Esophagus squamous epithelium (tissue), 5 donors: ENCODE measurements at regions not wholly inside any gene's neighbourhood (a gene's known extent, or its start where the extent isn't known, plus 50 kb on each side); places are given as distances from the start of the nearest gene placed in this dataset.

ENCODE experiments used
- DNase-seq: peaks from one replicate; lab custom pipeline; 2025; lab: John Stamatoyannopoulos, UW
- H3K27ac ChIP-seq, 4 donors: fragments of 200-600 bp; sonication (generic); one replicate each; pipeline ENCODE4 v1.5.1; 2016 to 2019; ENCODE audit warnings: mild to moderate bottlenecking in 1 of 4
- H3K27me3 ChIP-seq, 4 donors: fragments of 200-600 bp; sonication (generic); 1 replicate in 3 of 4; 2 replicates in 1 of 4; pipeline versions ENCODE4 v1.5.1 to v1.6.0; 2017 to 2021; ENCODE audit warnings: antibody characterized with exemption in 1 of 4
- H3K36me3 ChIP-seq, 3 donors: fragments of 200-600 bp; sonication (generic); one replicate each; pipeline ENCODE4 v1.5.1; 2016 to 2019
- H3K4me1 ChIP-seq, 3 donors: fragments of 200-600 bp; sonication (generic); one replicate each; pipeline ENCODE4 v1.5.1; 2017 to 2019
- H3K4me3 ChIP-seq, 4 donors: fragments of 200-600 bp; sonication (generic); 1 replicate in 3 of 4; 2 replicates in 1 of 4; pipeline ENCODE4 v1.5.1; 2016 to 2019; ENCODE audit warnings: mild to moderate bottlenecking in 2 of 4, moderate library complexity in 1 of 4
- H3K9me3 ChIP-seq, 3 donors: fragments of 200-600 bp; sonication (generic); one replicate each; pipeline ENCODE4 v1.5.1; 2016 to 2019
- CTCF ChIP-seq, 6 experiments: fragments of 450-650 bp in 4 of 6; fragments of 200-600 bp in 2 of 6; sonication (generic) in 2 of 6; IDR thresholded peaks; one replicate each; pipeline ENCODE4 v1.5.1; 2016 to 2019; ENCODE audit warnings: antibody characterized with exemption in 6 of 6, mild to moderate bottlenecking in 4 of 6, moderate library complexity in 4 of 6
- POLR2A ChIP-seq, 4 donors: fragments of 450-650 bp; IDR thresholded peaks; one replicate each; pipeline ENCODE4 v1.6.1; 2017; ENCODE audit warnings: antibody characterized with exemption in 4 of 4, mild to moderate bottlenecking in 4 of 4, moderate library complexity in 3 of 4
- WGBS, 2 donors: methylation state at CpG; one replicate each; pipeline ENCODE4 v1.1.5; 2018; 5-methylcytosine and 5-hydroxymethylcytosine counted together
- intact Hi-C: fragments of 100-400 bp; cut with DNase I; formaldehyde crosslinking; loops from one replicate; pipeline ENCODE4 v1.15.0; 2022
- donor health status: DM: yes; HTN: yes; CAD: no.

- Histone ChIP-seq H3K36me3 (peaks cover 0 to 12% (median 0%) of the 10 kb centered on the region in 3 donors), H3K4me1 (peaks cover 12 to 87% (median 31%) of the 10 kb centered on the region in 3 donors), H3K27me3 (no peaks in the 10 kb centered on the region), H3K4me3 (no peak overlapping the region), H3K27ac (peak overlapping the region in 3 of 4 donors; percentile 8 to 72 (median 34)), H3K9me3 (no peaks in the 10 kb centered on the region)
- no peak for DNase-seq
- 43 to 55% methylated on average over 7 of the region's 7 CpGs for WGBS, 2 donors
- TF ChIP-seq POLR2A (IDR thresholded peaks at IDR 0.05), result no peak
- no peak for TF ChIP-seq CTCF (IDR thresholded peaks at IDR 0.05)
- intact Hi-C loops, result no loop called here
Observed at GRCh38 chr10:29712108-29712507, 77.3 kb upstream of the SVIL start.

- Histone ChIP-seq H3K27ac (peak overlapping the region in 2 of 4 donors; percentile 50 to 63), H3K9me3 (no peaks in the 10 kb centered on the region), H3K4me1 (peaks cover 8 to 69% (median 24%) of the 10 kb centered on the region in 3 donors), H3K27me3 (no peaks in the 10 kb centered on the region), H3K36me3 (peaks cover 0 to 16% (median 0%) of the 10 kb centered on the region in 3 donors), H3K4me3 (no peak overlapping the region)
- DNase-seq, result no peak
- WGBS, 2 donors, result 43 to 46% methylated on average over 8 of the region's 8 CpGs
- intact Hi-C loops, result no loop called here
- TF ChIP-seq CTCF (IDR thresholded peaks at IDR 0.05) (no peak), POLR2A (IDR thresholded peaks at IDR 0.05) (no peak)
Observed at GRCh38 chr10:29710128-29710527, 75.4 kb upstream of the SVIL start.

- TF ChIP-seq CTCF (IDR thresholded peaks at IDR 0.05), result peak in 1 of 6 experiments; percentile 33
- no peak for TF ChIP-seq POLR2A (IDR thresholded peaks at IDR 0.05)
- H3K4me3 ChIP-seq, result no peak overlapping the region
- no peaks in the 10 kb centered on the region for H3K27me3 ChIP-seq
- no peak for DNase-seq
- H3K4me1 ChIP-seq, result peaks cover 8 to 67% (median 20%) of the 10 kb centered on the region in 3 donors
- WGBS, 2 donors, result 5 to 76% methylated on average over 3 to 5 of the region's 13 CpGs
- intact Hi-C loops, result no loop called here
- H3K36me3 ChIP-seq, result peaks cover 0 to 16% (median 0%) of the 10 kb centered on the region in 3 donors
- H3K27ac ChIP-seq, result peak overlapping the region in 2 of 4 donors; percentile 50 to 63
- no peaks in the 10 kb centered on the region for H3K9me3 ChIP-seq
Observed at GRCh38 chr10:29709484-29710002, 74.8 kb upstream of the SVIL start.

GRCh38 chr10:29703271-29703670, 68.5 kb upstream of the SVIL start:
- H3K36me3 ChIP-seq, result peaks cover 0 to 11% (median 0%) of the 10 kb centered on the region in 3 donors
- WGBS, 2 donors, result 51 to 55% methylated on average over 4 to 5 of the region's 9 CpGs
- no peak overlapping the region for H3K4me3 ChIP-seq
- H3K4me1 ChIP-seq, result peaks cover 13 to 46% (median 16%) of the 10 kb centered on the region in 3 donors
- H3K27ac ChIP-seq, result peak overlapping the region in 3 of 4 donors; percentile 32 to 61 (median 57)
- DNase-seq, result no peak
- TF ChIP-seq POLR2A (IDR thresholded peaks at IDR 0.05), result no peak
- TF ChIP-seq CTCF (IDR thresholded peaks at IDR 0.05), result no peak
- intact Hi-C loops, result no loop called here
- H3K27me3 ChIP-seq, result no peaks in the 10 kb centered on the region
- H3K9me3 ChIP-seq, result no peaks in the 10 kb centered on the region

- TF ChIP-seq CTCF (IDR thresholded peaks at IDR 0.05) (no peak), POLR2A (IDR thresholded peaks at IDR 0.05) (no peak)
- peaks cover 0 to 8% (median 0%) of the 10 kb centered on the region in 3 donors for H3K36me3 ChIP-seq
Observed at GRCh38 chr10:29702273-29703164, 67.7 kb upstream of the SVIL start.

More at GRCh38 chr10:29702273-29703164, 67.7 kb upstream of the SVIL start:
- H3K27me3 ChIP-seq, result no peaks in the 10 kb centered on the region
- H3K4me1 ChIP-seq, result peaks cover 13 to 45% (median 16%) of the 10 kb centered on the region in 3 donors
- 30 to 44% methylated on average over 10 of the region's 10 CpGs for WGBS, 2 donors
- H3K9me3 ChIP-seq, result no peaks in the 10 kb centered on the region
- DNase-seq, result no peak
- H3K27ac ChIP-seq, result peak overlapping the region in 3 of 4 donors; percentile 32 to 61 (median 57)
- intact Hi-C loops, result no loop called here
- no peak overlapping the region for H3K4me3 ChIP-seq
